COLO829 (cell line): ENCODE measurements at regions not wholly inside any gene's neighbourhood (a gene's known extent, or its start where the extent isn't known, plus 50 kb on each side); places are given as distances from the start of the nearest gene placed in this dataset.
"Not testable (repeated sequence)": the region's sequence is repeated elsewhere in the genome, so short reads cannot be mapped to it uniquely, and the experiment has no call there.

Experiments
- DNase-seq: peaks from one replicate; pipeline ENCODE4 v3.0.0; 2012; ENCODE audit warnings: low spot score

DNA sequence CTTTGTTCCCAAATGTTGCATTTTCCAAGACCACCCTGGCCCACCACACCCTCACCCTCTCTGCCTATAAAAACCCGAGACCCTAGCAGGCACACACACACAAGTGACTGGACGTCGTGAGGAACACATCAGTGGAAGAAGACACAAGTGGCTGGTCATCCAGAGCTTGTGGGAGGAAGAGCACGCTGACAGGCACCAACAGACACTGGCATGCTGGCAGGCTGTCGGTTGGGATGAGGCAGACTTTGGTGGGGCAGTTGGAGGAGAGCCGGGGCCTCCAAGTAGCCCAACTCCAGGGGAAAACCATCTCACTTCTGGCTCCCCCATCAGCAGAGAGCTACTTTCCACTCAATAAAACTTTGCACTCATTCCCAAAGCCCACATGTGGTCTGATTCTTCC is 225.5 kb upstream of the ZEB2 start:
- DNase-seq, result no peak

DNA sequence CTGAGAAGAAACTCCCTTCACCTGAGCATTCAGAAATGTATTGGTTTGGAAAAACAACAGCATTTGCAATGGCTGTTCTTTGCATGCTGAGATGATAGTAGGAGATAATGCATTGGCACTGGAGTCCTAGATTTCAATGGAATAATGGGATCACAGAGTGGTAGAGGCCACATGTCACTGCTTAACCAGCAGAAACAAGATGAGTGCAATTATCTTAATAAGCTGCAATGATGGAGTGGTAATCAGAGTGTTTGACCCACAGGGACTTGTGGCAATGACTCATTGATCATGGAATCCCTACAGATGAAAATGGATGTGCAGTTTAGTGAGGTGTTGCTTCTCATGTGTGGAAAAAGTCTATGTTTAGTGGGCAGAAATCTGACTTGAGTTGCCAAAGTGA is 218.8 kb upstream of the ZEB2 start:
- DNase-seq, result no peak

DNA sequence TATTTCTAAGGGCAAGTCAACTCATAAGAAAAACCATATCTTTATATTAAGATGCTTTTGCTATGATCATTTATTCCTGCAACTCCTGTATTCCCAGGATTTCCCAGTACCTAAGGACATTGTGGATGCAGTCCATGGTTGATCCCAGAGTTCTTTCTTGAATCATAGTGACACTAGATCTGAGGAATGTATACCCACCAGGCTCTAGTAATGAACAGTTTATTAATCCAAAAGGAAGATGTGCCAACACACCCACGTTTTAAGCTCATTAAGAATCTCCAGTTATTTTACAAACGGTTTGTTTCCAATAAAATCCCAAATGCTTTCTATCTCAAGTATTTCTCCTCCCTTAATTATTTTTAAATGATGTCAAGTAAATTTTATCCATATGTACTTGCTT is 210.8 kb upstream of the ZEB2 start:
- DNase-seq, result no peak

DNA sequence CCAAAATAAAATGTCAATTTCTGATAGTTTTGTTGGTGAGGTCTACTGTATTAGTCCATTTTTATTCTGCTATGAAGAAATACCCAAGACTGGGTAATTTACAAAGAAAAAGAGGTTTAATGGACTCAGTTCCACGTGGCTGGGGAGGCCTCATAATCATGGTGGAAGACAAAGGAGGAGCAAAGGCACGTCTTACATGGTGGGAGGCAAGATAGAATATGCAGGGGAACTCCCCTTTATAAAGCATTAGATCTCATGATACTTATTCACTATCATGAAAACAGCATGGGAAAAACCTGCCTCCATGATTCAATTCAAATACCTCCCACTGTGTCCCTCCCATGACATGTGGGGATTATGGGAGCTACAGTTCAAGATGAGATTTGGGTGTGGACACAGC is 204.5 kb upstream of the ZEB2 start:
- DNase-seq, result not testable (repeated sequence)

DNA sequence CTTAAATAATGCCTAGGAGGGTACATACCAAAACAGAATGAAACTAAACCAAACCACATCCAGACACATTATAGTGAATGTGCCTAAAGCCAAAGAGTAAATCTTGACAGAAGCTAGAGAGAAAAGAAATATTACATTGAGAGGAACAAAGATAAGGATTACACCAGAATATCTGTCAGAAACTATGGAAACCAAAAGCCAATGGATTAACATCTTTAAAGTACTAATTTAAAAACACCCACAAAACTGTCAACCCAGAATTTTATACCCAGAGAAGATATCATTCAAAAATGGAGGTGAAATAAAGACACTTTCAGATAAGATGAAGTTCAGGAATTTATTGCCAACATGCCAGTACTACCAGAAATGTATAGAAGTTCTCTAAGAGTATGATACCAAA is 198.5 kb upstream of the ZEB2 start:
- DNase-seq, result no peak

DNA sequence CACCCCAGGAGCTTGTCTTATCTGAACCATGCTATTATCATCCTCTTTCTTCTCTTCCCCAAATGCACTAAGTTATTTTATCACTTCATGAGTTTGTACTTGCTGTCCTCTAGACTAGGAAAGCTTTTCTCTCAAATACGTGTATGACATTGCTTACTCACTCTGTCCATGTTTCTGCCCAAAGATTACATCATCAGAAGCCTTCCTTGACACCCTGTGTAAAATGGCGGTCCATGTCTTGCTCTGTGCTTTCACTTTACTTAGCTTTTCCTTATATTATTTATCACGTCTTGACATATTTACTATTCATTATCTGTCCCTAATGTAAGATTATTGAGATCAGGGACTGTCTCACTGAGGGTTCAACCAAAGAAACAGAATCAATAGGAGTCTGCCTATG is 196.1 kb upstream of the ZEB2 start:
- DNase-seq, result no peak

DNA sequence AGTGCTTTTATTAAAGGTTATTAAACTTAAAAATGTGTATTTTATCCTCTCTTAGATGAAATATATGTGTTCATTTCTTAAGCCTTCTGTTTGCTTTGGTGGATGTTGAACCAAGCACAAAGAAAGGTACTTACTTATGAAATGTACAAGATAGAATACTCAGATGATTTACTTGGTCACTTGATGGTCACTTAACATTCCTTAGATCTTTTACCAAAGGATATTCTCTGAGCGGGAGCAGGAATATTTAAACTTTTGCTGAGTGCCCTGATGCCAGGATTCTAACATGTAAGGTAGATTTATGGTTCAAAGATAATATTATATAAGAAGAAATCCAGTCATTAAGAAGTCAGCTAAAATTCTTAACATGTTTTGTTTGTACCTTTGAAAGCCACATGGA is 193.5 kb upstream of the ZEB2 start:
- DNase-seq, result no peak

DNA sequence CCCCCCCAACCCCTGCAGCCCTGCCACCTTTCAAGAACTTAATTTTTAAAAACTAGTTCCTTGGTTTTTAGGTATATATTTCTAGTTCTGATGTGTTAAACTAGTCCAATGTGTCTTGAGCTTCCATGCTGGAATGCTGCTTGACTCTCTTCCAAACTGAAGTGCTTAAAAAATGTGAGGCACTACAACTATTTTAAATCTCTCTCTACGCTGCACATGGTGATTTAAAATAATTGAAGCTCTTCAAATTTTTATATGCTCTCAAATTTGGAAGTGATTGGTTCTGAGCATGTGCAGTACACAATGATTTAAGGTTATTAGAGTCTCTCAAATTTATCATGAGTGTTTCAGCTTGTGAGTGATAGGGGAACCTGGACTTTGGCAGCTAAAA is 192.6 kb upstream of the ZEB2 start:
- no peak for DNase-seq

DNA sequence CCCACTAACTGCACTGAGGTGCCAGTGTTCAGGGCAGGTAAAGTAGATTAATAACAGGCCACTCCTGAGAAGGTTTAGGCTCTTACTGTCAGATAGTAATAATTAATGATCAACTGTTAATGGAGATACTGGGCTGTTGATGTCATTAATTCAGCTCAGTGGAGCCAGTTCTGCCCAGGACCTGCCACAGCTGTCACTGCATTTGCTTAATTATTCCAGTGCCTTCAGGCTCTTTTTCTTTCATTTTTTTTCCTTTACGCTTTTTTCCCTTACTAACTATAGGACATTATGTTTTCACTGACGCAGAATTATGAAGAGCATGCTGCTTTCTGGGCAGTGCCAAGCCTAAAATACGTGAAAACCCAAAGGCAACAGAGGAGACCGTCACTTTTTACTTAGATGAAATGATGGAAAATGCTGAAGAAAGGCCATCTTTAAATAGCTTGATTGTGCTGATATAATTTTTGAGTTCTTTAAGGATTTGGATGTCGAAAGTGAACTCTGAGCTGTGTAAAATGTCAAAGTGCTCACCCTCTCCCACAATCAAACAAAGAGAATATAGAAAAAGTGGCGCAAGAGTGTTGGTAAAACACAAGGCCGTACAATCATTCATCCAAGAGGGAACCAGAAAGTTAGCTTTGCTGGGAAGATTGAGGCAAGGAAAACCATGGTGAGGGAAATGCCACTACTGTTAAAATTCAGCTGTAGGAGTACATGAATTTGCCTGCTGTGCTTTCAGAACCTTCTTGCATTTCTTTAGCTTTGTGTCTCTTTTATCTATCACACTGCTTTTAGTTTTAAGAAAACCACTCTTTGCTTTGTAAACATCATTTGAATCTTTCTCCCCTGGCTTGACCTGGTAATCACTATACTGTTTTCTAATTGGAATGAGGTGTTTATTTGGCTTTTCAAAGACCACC is 192.0 kb upstream of the ZEB2 start:
- DNase-seq, result no peak

DNA sequence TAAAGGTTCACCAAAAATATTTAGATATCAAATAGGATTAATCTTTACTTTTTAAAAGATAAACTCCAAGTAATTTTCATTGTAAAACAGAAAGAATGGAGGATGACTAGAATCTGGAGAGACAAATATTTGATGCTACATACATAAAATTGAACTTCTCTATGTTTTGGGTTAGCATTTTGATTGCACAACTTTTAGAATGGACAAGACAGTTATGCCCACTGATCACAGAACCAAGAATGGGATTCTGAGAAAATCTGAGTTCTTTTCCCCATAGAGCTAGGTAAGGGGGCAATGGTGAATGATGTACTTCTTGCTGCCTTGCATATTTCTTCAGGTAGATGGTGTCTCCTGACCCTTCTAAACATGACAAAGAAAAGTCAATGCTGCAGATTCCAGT is 191.2 kb upstream of the ZEB2 start:
- DNase-seq, result no peak

DNA sequence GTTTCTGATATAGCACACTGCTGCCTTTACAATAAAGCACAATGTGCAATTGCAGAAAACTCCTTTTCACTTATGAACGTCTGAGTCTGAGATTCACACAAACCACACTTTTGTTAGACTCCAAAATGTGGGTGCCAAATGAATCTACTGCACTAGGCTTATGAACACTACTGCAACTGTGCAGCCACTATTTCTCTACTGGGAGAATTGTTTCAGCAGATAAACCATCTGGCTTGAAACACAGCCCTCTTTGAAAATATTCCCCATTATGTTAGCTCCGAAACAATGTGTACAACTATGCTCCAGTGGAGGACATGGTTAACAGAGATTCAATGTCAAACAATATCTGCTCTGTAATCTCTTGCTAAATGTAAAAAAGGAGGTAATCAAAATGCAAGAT is 188.7 kb upstream of the ZEB2 start:
- DNase-seq, result peak; percentile 77

DNA sequence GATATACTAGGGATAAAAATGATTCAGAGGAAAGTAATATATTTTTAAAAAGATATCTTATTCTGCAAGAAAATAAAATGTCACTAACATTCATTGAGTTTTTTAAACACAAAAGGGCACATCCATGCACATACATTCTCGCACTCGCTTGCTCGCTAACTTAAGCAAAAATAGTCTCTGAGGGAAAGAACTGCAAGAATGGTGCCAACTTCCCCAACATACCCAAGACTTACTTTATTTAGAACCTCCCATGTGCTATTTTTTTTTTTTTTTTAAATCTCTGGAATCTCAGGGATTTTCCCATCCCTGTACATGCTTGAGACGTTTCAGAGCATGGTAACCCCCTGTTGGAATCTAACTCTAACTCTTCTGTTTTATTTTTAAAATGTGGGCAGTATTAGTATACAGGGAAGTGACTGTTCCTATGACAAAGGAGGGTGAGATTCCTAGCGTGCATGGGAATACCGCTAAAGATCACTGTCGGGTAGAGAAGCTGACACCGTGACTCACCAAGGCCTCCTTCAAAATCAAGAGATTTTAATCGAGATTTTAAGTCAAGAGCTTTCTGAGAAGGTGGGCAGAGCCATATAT is 187.9 kb upstream of the ZEB2 start:
- peak; percentile 66 for DNase-seq

DNA sequence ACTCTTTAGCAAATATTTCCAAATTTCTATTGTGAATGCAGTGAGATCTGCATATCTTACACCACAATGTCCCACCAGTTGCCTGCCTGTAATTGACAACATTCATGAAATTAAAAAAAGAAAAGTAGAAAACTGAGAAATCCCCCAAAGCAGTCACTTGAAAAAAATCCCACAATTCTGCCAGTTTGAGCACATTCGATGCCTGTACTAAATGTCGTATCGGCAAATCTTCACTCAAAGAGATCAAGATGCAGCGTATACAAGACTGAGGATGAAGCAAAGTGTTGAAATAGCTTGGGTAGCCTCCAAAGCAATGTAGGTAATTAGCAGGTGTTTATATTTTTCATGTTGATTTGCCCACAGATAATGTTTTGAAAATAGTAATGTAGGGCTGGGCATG is 186.7 kb upstream of the ZEB2 start:
- DNase-seq, result no peak

DNA sequence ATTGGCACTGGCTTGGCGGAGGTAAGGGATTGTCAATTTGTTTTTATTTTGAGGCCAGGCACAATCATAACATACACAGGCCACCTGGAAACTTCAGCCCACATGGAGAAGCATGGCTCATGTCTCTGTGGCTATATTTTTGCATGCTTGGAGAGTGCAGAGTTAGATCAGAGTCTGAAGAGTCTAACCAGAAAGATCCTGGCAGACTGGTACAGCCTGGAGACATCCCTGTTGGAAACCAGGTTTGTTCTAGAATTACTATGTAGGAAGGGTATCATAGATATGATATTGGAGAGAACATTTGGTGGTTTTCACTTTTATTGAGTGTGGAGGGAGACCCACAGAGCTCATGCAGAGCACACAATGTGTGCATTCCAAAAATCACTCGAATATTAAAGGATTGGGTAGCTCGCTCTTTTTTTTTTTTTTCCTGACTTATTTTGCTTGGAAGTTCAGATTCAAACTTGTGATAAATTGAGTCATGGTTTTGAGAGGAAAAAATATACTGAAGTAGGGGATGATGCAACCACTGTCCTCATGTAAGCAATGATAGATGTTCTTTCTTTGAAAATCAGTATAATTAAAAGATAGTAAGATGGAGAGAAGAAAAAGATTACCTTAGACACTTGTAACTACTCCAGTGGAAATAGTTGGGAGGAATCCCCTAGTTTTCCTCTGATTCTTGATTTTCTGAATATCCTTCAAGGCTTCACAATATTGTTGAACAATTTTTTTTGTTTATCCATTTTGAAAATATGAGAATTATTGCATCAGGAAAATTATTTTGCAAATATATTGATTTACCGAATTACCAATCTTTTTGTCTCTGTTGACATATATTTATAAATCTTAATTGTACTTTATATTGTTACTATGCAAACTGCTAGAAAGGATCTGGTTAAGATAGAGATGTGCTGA is 185.7 kb upstream of the ZEB2 start:
- DNase-seq, result no peak

DNA sequence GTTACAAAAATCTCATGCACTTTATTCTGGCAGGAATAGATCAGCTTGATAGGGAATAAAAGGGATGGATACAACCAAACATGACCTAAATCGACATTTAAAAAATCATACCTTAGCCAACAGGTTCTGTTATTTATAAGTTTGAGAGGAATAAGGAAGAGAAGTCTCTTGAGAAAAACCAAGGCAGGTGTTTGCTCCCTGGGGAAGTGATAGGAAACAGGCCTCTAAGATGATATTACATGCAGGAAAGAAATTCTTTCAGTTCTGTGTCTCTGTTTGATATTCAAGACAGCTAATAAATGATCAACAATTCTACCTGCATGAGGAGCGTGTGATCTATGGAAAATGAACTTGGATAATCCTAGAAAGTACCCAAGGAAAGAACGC is 184.8 kb upstream of the ZEB2 start:
- no peak for DNase-seq

DNA sequence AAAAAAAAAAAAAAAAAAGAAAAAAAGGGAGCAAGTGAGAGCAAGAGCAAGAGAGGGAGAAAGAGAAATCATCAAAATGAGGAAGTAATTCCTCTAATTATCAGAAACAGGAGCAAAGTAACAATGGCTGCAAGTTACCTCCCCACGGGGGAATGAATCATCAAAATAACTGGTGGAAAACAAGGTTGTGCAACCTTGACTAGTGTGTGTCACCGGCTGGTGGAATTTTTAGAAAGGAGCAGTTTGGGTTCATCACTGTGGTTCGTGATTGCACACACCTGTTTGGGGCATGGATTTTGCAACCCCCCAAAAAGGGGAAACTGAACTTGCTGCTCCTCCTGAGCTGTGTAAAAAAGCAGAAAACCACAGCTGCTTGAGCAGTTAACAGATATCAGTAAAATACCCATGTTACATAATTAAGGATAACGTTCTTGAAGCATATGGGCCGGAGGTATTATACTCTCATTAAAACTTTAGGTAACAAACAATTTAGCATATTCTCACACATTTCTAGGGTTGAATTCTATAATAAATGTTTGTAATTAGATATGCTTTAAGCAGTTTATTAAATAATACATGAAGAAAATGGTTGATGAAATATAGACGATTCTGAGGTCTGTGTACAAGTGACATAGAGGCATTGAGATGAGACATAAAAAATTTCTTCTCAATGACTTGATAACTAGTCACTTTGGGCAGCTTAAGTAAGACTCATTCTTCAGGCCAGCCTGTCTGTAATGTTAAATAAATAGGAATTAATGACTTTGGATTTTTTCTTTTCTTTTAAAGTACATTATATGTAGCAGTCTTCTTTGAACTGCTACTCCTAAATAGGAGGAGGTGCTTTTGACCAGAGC is 184.2 kb upstream of the ZEB2 start:
- DNase-seq, result no peak

DNA sequence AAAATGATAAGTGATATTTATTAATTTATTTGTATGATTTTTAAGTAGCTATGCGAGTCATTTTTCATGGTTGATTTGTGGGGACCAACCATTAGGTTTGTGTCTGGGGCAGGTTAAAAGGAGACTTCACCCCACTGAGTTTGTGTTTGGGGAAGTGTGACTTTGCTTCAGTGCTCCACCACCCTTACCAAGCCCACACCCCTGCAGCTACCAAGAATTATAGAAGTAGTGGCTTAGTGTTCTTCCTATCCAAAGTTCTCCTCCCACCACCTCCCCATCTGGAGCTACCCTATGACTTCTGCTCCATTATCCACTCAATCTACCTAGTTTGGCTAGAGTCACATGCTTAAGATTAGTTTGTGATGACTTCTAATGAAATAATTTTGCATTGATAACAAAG is 182.1 kb upstream of the ZEB2 start:
- DNase-seq, result no peak

DNA sequence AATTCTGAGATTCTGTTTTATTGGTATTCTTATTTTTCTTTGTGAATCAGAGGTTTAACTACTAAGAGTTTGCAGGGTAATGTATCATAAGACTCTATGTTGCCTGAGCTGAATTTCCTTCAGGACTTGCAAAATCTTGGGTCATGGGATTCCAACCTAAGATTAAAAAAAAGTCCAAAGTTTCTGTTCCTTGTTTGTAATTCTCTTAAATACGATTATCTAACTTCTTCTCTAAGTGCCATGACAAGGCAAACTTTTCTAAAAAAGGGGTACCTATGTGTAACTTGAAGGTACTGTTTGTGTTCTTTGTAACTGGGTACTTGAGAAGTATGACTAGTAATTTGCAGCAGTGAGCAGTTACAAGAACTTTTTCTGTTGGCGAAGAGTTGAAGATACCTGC is 181.3 kb upstream of the ZEB2 start:
- no peak for DNase-seq

DNA sequence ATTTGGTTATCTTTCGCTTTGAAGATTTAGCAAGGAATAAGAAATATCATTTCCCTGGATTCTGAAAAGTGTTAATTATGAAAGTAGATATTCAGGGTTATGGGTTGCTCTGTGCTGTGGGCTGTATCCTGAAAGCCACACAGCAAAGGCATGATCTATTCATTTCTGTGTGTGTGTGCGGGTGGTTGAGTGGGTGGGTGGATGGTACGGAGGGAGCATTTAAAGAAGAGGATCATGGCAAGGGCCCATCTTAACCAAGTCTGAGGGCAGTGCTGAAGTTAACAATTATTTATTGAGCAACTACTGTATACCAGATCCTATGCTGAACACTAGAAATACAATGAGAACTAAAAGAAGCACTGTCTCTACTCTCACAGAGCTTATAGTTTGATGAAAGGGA is 178.2 kb upstream of the ZEB2 start:
- DNase-seq, result no peak

DNA sequence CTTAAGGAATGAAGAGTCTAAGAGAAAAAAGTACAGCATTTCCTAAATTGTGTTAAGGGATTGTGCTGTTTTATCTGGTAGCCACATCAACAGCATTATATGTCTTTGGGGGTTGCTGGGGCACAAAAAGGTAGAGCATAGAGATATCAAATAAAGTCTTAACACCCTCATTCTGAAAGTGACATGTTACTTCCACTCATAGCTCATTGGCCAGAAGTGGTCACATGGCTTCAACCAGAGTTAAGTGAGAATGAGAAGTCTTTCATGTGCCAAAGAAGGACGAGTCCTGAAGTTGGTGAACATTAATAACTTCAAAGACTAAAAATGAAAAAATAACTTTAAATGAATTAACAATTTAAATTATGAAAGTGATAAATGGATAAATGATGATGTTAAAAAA is 175.7 kb upstream of the ZEB2 start:
- no peak for DNase-seq

DNA sequence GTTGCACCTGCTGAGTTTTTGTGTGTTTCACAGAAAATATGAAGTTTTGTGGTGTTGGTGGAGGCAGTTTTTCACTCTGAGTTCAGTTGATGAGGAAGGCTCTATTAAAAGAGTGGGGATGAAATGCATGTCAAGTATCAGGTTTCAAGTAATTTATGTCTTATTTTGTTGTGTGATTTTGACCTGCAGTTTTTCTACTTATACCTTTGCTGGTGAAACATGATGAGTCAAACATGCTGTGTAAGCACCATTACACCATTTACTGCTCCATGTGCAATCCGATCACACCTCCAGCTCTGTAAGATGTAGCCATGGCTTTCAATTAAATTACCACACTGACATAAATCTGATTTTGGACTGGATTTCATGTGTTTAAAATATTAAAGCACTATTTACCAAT is 174.5 kb upstream of the ZEB2 start:
- DNase-seq, result no peak

DNA sequence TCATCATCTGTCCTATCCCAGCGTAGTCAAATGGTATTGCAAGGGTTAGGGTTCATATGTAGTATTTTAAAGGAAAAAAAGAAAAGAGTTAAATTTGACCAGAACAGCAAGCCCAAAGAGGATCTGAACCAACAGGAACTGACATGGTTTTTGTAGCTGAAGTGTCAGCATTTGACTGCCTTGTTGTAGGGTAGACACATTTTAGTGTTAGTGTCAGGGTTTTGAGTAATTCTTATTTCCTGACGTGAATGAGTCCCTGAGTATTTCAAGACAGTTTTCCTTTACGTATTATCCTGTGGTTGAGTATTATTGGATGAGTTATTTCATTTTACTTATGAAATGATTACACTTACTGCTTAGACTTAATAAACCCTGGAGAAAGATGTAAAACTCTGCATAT is 173.3 kb upstream of the ZEB2 start:
- no peak for DNase-seq
